Activated effector memory CD4-positive, alpha-beta T cell treated with Interleukin-2 at 50 U/mL for 16 hours (primary cell): ENCODE measurements at regions not wholly inside any gene's neighbourhood (a gene's known extent, or its start where the extent isn't known, plus 50 kb on each side); places are given as distances from the start of the nearest gene placed in this dataset.
"Not testable (repeated sequence)": the region's sequence is repeated elsewhere in the genome, so short reads cannot be mapped to it uniquely, and the experiment has no call there.

Source experiments
- DNase-seq: peaks from one replicate; pipeline ENCODE4 v3.0.0-alpha.2; 2020

DNA sequence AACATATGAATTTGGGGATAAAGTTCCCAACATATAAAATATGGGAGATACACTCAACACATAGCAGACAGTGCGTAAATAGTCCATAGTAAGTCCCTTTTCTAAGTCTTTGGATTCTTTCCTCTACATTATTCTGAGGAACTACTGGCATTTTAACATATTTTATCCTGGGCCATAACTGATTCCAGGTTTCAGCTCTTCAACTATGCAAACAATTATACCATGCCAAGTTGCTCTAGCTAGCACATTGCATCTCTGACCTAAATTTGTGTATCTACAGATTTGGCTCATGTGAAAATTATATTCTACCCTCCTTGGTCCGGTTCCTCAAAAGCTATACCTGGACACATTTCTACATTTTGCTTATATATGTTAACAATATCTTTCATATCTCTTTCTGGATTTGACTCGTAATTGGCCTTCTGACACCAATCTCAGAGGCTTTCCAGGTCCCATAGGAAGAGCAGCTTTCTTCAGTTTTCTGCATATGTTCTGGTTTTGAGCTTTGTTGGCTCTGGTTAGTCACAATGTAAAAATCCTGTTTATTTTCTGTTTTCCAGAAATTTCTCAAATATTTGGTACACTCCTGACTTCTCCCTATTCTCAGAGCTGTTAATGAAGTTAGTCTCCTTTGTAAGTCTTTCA lies 305.4 kb downstream of the BMP4 start:
- DNase-seq = no peak

DNA sequence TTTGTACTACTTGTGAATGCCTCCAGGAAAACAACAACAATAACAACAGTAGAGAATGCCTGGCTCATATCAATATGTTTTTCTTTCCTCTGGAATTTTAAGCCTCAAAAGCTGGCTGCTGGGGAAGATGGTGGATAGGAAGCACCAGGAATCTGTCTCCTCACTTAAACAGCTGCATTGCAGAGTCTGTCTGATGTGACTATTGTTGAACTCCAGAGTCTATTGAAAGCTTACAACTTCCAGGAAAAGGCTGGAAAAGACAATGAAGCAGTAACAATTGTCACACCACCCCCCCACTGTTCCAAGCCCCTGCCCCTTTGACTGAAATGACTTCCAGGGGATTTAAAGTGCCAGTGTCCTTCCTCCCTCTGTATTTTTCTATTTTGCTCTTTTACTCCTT lies 309.7 kb downstream of the BMP4 start:
- no peak for DNase-seq

DNA sequence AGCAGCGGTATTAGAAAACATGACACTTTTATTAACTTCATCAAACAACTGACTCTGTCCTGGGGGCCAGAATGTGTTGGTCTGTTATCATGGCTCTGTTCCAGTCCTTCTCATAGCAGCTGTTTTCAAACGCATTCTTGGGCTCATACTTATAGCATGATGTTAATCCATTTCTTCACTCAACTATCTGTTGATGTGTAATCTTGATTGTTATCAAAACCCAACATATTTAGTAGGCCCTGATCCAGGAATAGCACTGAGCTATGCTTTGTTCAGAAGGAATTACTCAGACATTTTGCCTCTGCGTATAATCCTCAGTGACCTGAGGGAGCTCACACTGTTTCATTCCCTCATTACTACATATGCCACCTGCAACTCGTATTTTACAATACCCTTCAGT lies 315.9 kb downstream of the BMP4 start:
- no peak for DNase-seq

DNA sequence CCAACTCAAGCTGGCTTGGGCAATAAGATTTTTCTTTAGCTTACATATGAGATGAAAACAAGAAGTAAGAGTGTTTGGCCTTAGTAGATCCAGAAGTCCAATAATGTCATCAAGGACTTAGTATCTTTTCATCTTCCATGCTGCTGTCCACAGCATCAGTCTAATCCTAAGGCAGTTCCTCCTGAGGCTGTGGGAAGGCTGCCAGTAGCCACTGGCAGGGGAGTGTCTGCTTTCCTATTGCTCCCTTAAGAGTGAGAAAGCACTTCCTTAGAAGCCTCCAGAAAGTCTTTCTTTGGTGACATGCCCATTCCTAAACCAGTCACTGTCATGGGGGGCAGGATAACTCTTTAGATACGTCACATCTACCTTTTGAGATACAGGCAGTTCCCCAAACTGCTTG lies 317.7 kb downstream of the BMP4 start:
- no peak for DNase-seq

DNA sequence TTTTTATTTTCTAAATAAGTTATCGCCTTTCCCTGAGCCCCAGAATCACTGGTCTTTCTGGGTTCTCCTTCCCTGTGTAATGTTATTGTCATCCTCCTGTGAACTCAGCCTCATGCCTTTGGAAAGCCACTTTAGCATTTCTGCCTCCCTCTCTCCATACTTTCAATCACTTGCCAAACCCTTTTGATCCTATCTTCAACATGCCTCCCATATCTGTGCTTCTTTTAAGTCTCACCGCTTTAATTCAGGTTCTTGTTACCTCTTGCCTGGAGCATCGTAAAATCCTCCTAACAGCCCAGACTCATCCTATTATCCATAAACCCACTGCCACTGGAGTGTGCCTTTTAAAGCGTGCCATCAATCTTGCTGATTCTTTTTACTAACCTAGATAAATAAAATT lies 321.8 kb downstream of the BMP4 start:
- no peak for DNase-seq

DNA sequence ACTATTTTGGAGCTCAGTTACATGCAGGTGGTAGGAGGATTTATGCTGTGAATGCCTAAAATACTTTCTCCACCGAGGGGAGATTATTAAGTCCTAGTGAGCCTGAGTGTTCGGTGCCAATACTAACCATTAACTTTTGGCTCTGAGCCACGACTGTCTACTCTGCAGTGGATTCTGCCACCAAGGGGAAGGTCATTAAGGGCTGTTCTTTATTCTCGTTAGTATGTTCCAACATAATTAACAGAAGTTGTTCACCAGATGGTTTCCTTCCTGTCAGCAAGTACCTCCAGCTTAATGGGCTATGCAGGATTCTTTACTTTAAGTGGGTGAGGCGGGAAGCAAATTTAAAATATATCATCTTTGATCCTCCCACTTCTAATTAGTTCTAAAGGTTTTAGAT lies 326.3 kb downstream of the BMP4 start:
- DNase-seq = no peak

DNA sequence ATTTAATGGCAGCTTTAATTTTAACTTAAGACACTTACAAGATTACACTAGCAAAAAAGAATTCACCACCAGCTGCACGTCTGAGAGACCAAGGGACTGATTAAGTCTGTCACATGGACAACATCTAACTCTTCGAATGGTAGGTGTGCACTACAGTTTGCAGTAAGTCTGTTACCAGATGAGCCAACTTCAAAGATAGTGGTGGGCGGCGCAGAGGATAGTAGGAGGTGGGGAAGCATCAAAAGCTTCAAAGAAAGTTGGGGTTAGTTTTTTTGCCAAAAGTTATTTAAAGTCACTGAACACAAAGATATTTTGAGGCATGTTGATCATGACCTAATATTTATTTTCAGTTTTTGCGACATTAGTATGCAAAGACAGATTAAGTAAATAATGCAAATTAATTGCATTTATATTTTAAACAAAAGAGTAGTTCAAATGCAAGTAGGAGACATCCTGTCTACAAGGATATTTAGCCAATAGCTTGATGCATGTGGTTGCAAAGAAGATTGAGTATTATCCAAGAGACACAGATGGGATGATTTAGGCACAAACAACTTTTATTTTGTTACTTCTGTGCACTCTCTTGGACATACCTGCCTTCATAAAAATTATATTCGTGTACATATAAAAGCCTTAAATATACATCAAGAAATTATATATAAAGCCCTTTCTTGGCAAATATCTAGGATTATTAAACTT lies 327.7 kb downstream of the BMP4 start:
- no peak for DNase-seq

DNA sequence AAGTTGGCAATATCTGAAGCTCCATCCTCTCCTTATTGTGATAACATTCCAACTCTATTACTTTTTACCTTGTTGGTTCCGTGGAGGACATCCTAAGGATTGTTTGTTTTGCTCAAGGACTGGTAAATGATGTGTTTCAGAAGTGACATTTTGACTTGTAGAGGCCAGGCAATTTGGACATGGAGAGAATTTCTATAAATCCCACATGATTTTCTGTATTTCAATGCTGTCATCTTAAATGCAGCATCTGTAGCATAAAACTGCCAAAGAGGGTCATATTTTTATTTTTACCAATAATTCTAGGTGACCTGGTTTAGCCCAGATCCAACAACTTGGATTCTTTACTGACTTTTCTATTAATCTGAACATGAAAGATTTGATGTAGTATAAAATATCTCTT lies 328.4 kb downstream of the BMP4 start:
- no peak for DNase-seq

DNA sequence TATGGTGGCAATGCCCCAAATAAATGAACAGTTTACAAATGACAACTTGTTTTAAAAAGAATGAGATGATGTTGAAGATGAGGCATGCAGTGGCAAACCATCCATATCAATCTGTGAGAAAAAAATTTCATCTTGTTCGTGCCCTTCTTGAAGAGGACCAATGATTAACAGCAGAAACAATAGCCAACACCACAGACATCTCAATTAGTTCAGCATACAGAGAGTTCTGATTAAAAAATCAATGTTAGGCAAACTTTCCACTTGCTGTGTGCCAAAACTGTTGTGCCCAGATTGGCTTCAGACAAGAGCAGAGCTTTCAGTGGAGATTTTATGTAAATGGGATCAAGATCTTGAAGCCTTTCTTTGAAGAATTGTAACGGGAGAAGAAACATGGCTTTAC lies 329.9 kb downstream of the BMP4 start:
- no peak for DNase-seq

DNA sequence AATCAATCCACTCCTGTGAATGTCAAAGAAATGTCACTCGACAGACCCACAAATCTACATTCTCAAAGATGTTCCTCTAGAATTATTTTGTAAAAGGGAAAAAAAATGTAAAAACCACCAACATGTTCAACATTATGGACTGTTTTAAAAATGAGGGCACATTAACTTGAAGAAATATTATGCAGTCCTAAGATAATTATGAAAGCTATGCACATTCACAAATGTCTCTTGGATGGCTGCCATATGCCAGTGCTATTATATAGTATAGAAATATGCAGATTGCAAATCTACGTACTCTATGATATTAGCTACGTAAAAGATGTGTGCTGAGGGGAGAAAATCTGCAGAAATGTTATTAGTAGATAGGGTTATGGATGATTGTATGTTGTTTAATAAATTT lies 334.2 kb downstream of the BMP4 start:
- no peak for DNase-seq

DNA sequence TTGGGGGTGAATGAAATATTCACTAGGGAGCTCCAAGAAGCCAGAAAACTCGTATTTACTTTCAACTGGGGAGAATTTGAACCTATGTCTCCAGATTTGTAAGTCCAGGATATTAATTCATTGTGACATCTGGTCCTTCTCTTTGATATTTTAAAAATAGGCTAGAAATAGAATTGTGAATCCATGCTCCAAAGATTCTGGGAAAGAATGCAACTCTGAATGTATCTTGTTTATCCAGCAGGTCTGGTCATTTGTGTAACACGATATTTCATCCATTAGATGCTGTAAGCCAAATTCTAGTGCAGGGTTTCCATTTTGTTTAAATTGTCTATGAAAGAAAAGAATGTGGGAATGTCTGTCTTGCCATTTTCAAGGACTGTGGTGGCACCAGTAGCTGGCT lies 334.7 kb downstream of the BMP4 start:
- no peak for DNase-seq

DNA sequence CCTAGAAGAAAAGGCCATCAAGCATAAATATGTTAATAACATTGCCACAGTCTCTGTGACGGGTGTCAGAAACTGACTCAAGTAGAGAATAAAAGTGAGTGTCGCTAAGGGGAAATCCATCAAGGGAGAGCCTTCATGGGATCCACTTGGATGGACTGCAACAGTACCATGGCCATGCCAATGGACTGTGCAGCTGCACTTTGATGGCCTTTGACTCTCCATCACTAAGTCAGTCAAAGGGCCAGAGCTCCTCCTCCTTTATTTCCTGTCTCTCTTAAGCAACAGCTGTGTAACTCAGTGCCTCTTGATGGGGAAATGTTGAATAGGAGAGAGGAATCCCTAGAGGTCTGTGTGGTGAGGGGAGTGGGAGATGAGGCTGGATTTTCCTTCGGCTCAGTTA lies 335.2 kb downstream of the BMP4 start:
- no peak for DNase-seq

DNA sequence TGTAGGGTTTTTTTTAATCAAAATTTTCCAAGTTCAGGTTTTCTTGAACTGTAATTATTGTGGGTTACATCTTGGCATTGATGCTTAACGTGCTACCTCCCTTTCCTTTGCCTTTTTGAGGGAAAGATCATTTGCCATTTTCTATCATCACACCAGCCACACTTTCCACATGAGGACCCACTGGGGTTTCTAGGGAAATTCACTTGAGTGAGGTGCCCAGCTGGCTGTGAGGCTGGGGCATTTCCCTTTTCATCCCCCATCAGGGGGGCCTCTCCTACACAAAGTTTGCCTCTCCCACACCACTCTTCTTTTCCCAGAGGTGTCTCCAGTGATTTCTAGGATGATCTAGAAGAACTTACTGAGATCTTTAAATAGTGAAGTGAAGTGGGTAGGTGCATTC lies 335.7 kb downstream of the BMP4 start:
- DNase-seq = no peak

DNA sequence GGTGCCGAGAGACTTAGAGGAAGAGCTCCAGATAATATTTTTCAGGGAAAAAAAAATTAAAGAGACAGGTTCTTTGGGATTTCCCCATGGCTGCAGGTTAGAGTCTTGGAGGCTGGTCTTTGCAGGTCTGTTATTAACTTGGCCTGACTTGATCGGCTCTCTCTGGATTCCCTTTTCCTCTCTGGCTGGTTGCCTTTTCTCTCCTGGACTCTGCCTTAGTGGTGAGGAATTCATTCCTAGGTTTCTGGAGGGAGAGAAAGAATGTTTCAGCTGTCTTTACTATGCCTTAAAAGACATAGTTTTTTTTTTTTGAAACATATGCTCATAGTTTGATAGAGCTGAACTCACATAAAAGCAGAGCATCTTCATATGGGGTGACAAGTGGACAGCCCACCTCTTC lies 336.3 kb downstream of the BMP4 start:
- DNase-seq = no peak

DNA sequence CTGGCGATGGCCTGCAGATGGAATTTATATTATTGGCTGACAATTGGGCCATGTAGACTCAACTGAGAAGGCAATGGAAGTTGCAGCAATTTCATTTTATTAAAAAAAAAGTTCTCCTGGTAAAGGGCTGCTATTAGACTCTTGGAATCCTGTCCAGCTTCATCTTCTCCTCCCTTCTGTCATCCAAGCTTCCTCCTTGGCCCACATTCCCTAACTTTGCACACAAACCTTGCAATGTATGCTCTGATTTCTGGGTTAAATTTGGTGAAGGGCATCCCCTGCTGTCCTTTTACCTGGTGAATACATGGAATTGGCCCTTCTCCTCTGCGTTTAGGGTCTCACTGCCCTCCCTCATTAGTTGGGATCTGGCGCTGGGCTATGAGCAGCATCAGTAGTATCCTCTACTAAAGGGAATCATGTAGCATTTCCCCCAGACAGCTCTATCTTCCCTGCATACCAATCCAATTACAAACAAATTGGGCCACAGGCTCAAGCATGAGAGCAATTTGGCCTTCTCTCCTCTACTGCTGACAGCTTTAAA lies 336.9 kb downstream of the BMP4 start:
- DNase-seq = no peak

DNA sequence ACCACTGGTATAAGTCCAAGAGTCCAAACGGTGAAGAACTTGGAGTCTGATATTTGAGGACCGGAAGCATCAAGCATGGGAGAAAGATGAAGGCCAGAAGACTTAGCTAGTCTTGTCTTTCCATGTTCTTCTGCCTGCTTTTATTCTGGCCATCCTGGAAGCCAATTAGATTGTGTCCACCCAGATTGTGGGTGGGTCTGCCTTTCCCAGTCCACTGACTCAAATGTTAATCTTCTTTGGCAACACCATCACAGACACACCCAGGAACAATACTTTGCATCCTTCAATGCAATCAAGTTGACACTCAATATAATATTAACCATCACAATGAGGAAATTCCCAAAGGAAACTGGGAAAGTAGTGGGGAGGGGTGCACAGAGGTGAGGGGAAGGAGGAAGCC lies 340.1 kb downstream of the BMP4 start:
- not testable (repeated sequence) for DNase-seq

DNA sequence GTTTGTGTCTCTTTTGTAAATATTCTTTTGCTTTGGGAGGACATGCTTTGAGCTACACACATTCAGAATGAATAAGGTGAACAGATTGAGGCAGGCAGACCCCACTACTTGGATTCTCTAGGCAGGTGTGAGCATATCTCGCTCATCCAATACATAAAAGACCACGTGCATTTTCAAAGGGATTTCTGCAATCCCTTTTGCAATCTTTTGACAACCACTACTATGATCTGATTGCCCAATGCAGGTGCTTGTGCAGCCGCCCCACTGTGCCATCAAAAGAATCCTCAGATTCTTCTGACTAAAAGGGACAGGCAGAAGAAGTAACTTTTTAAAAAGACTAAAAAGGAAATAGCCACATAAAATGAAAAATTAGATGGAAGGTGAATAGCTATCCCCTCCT lies 341.4 kb downstream of the BMP4 start:
- no peak for DNase-seq

DNA sequence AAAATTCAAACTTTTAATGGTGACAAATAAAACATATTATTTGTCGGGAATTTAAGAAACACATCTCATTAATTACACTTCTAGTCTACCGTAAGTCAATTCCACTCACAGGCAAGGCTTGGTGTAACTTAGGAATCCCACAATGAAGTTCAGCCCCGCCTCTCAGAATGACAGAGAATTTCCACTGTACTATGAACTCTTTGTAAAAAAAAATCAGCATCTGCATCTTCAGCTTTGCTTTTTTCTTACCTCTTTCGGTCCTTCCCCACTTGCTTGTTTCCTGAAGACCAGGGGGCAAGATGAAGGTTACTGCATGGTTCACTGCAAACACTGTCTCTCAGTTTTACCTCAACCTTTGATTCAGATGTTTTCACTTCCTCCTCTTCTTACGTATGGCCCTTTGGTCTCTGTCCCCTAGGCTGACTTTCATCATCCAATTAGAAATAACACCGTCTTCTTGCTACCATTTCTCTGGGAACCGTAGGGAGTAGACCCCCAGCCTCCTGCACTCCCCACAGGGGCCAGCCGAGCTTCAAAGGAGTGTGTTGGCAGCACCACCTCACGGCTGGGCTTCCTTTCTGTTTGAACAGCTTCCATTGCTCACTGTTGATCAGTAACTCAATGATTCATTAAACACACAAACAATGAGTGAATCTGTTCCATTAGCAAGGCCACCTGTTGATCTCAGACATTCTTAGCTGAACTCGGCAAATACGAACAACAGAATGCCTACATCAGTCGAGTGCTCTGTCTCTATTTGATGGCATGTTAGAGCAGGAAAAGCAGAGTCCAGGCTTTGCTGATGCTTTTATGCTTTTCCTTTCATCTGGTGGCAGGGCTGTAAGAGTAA lies 343.0 kb downstream of the BMP4 start:
- DNase-seq = no peak

DNA sequence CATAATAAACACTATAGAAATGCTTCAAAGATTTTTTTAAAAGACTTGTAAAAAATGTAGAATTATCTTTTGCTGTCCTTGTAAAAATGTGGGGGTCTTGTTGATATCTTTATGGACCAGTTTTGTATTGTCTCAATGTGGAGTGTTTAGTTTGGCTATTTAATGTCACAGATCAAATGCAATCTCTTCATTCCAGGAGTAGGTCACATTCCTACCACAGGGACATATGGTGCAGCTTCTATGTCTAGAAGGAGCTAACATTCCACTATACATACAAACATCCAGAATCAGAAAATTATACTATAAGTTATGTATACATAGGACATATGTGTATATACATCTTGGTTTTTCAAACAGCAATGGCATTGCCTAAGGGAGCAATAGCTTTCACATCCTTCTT lies 345.7 kb downstream of the BMP4 start:
- no peak for DNase-seq

DNA sequence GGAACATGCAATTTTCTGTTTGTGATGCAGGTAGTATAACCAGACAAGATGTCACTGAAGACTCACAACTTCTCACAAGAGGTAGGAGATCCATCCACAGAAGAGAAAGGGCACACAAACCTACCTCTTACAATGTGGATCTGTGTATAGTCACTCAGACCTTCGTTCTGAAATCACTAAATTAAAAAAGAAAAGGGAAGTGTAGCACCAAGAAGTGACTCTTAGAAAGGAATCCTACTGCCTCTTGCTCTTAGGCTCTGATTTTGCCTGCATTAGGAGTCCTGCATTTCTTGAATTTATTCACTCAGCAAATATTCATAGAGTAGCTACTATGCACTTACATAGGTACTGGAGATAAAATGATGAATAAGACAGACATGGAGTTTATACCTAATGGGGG lies 347.6 kb downstream of the BMP4 start:
- no peak for DNase-seq

DNA sequence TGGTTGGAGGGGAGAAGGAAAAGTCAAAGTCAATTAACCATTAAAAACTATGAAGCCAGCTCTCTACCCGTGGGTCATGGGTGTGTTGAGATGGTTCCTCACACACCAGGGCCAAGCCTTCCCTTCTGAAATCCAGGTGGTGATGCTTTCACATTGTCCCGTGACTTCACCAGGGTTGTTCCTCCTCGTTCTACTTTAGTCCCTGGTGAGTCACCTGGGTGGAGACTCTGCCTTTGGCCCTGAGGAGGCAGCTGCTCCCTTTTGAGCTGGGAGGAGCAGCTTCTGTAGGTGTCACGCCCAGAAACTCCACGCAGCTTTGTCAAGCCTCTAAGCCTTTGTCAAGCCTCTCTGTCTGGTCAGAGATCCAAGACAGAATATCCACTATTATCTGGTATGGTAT lies 348.3 kb downstream of the BMP4 start:
- no peak for DNase-seq

DNA sequence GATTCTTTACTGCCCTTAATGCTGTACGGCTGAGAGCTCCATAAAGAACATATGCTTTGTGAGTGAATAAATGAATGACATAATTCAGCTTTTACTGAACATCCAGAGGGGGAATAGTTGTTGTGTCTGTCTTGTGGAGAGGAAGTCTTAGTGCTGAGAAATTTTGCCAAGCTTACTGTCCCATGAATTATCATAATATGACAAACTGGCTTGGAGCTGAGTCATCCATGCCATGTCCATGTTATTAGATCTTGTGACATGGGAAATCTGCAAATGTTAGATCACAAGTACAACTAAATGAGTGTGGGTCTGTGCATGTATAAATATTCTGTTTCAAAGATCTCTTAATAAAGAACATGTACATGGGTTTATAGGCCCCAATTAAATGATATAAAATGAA lies 350.4 kb downstream of the BMP4 start:
- no peak for DNase-seq

DNA sequence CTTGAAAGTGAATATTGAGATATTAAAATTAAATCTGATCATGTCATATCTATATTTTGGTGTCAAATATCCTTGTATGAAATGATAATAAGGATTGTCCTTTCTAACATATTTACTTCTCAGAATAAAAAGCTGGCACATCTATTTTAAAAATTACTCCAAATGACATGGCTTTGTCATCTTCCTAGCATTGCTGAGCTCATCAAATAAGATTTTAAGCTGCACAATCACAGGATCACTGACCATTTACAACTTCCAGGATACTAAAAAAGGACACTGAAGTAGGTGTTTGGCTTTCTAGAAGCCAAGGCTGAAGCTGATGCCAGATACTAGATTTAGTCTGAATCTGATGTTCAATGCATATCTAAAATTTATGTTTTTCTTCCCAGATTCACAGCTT lies 351.1 kb downstream of the BMP4 start:
- DNase-seq = no peak

DNA sequence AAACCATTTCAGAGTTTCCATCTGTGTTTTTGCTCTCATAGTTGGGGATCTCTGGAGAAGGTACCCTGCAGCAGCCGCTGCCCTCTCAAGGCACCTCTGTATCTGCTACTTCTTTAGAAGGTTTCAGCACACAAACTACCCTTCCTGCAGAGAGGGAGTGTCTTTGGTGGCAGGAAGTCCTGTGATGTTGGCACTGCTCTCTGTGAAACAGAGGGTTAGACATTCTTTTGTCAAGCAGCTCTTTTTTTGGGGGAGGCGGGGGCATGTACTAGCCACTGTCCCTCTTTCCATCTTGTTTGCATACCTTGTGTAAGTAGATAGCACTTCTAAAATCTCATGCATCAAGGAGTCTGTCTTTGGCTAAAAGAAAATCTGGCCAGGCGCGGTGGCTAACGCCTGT lies 352.6 kb downstream of the BMP4 start:
- DNase-seq = no peak
